Keratinocyte (primary cell): ENCODE measurements at regions not wholly inside any gene's neighbourhood (a gene's known extent, or its start where the extent isn't known, plus 50 kb on each side); places are given as distances from the start of the nearest gene placed in this dataset.

ENCODE experiments used
- CTCF ChIP-seq, 3 experiments: IDR thresholded peaks in 1 of 3; conservative IDR thresholded peaks in 1 of 3; optimal IDR thresholded peaks in 1 of 3; 2 replicates in 2 of 3; 3 replicates in 1 of 3; pipeline versions ENCODE3 to v1.5.1; 2011; ENCODE audit warnings: low read length in 3 of 3, mild to moderate bottlenecking in 3 of 3, moderate library complexity in 2 of 3, control low read depth in 1 of 3, inconsistent platforms in 1 of 3; ENCODE audit not compliant: insufficient read depth in 2 of 3; ENCODE audit errors: extremely low read depth in 1 of 3
- EZH2 ChIP-seq: IDR thresholded peaks from one replicate; pipeline ENCODE4 v1.6.1; 2012; ENCODE audit warnings: inconsistent platforms, mild to moderate bottlenecking, low read length, moderate library complexity

- no peak for TF ChIP-seq EZH2
- TF ChIP-seq CTCF (optimal IDR thresholded peaks at IDR 0.05 in 1 of 3, IDR thresholded peaks at IDR 0.05 in 1 of 3, conservative IDR thresholded peaks at IDR 0.05 in 1 of 3; ENCODE audit: extremely low read depth in 1 of 3, insufficient read depth in 2 of 3, low read length in 3 of 3), result no peak
Observed at GRCh38 chr1:87528754-87529517, 200.3 kb downstream of the LMO4 start.
